GM12878 (cell line): ENCODE measurements at regions not wholly inside any gene's neighbourhood (a gene's known extent, or its start where the extent isn't known, plus 50 kb on each side); places are given as distances from the start of the nearest gene placed in this dataset.

Experiments used
- CTCF ChIP-seq, 3 experiments: IDR thresholded peaks in 2 of 3; conservative IDR thresholded peaks in 1 of 3; 2 replicates each; pipeline ENCODE4 v1.5.1; 2011; ENCODE audit warnings: low read depth in 3 of 3, low read length in 3 of 3, mild to moderate bottlenecking in 3 of 3, control low read depth in 2 of 3, moderate library complexity in 2 of 3, inconsistent platforms in 1 of 3, mixed read lengths in 1 of 3; ENCODE audit not compliant: control insufficient read depth in 2 of 3, insufficient read depth in 1 of 3; ENCODE audit errors: extremely low read depth in 1 of 3
- HDGF ChIP-seq: fragments of 450-650 bp; IDR thresholded peaks from 2 replicates; pipeline ENCODE4 v1.6.1; 2016; ENCODE audit warnings: antibody characterized with exemption
- POLR2A ChIP-seq: IDR thresholded peaks from 2 replicates; pipeline ENCODE4 v1.6.1; 2011; ENCODE audit warnings: low read depth, mild to moderate bottlenecking, low read length

- TF ChIP-seq HDGF (no peak), CTCF (IDR thresholded peaks at IDR 0.05 in 2 of 3, conservative IDR thresholded peaks at IDR 0.05 in 1 of 3; ENCODE audit: control insufficient read depth in 2 of 3, extremely low read depth in 1 of 3, insufficient read depth in 1 of 3, low read depth in 3 of 3, low read length in 3 of 3) (no peak), POLR2A (no peak)
Observed at GRCh38 chr6:94813806-94814205, 763.5 kb upstream of the MANEA start.
